ENCODE measurements at regions not wholly inside any gene's neighbourhood (a gene's known extent, or its start where the extent isn't known, plus 50 kb on each side); places are given as distances from the start of the nearest gene placed in this dataset.
A peak's percentile ranks its signal among the peaks of the same experiment; 100 is the strongest.

DNA sequence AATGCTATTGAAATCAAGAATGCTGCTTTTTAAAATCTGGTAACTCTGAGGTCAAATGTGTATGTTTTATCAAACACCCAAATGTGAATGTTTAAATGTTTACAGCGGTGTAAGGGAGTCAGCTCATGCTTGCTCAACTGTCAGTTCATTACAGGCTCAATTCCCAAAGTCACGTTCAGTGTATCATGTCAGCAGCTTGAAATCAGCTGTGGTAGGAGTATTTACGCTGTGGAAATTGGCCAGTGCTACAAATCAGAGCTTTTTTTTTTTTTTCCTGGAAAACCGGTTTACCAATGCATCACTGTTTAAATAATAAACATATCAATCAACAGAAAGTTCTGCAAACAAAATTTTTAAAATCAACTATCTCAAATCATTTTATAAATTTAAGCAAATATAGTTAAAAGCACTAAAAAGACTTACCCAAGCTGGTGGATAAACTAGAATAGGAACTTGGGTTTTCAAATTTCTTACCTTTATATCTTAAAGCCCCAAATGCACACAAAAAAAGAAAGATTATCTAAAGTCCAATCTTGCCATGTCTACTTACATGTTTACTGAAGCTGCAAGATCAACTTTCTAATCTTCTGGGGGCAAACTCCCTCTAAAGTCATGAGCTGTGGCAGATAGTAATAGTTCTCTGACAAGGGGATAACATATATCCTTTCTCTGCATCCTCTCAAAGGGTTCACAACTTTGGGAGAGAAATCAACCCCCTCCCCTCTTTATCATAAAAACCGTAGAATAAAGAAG is 57.6 kb upstream of the GRAMD2B start:
- no peak overlapping the region for H3K4me3 ChIP-seq (ENCODE audit: control insufficient read depth, low read depth, low read length)
- TF ChIP-seq, protein P1, sequence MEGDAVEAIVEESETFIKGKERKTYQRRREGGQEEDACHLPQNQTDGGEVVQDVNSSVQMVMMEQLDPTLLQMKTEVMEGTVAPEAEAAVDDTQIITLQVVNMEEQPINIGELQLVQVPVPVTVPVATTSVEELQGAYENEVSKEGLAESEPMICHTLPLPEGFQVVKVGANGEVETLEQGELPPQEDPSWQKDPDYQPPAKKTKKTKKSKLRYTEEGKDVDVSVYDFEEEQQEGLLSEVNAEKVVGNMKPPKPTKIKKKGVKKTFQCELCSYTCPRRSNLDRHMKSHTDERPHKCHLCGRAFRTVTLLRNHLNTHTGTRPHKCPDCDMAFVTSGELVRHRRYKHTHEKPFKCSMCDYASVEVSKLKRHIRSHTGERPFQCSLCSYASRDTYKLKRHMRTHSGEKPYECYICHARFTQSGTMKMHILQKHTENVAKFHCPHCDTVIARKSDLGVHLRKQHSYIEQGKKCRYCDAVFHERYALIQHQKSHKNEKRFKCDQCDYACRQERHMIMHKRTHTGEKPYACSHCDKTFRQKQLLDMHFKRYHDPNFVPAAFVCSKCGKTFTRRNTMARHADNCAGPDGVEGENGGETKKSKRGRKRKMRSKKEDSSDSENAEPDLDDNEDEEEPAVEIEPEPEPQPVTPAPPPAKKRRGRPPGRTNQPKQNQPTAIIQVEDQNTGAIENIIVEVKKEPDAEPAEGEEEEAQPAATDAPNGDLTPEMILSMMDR (conservative IDR thresholded peaks at IDR 0.05; ENCODE audit: control insufficient read depth, insufficient read depth, low read depth, low read length): no peak
- DNase-seq (ENCODE audit: low read depth): peak; percentile 22

DNA sequence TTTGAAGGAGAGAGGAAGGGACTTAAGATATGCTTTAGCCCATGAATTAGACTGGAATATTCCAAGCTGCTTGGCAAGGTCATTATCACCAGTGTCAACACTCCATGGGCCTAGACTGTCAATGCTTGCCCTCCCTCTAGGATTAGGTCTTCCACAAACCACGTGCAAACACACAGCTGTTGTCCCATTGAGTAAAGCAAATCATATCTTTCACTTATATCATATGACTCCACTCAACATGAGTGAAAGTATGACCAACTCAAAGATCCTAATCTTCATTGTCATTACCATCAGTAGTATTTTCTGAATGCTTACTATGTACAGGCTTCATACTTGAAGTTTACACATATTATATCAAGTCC is 57.0 kb upstream of the GRAMD2B start:
- TF ChIP-seq, protein P1 (conservative IDR thresholded peaks at IDR 0.05; ENCODE audit: control insufficient read depth, insufficient read depth, low read depth, low read length): no peak
- DNase-seq (ENCODE audit: low read depth): no peak
- H3K4me3 ChIP-seq (ENCODE audit: control insufficient read depth, low read depth, low read length): no peak overlapping the region

DNA sequence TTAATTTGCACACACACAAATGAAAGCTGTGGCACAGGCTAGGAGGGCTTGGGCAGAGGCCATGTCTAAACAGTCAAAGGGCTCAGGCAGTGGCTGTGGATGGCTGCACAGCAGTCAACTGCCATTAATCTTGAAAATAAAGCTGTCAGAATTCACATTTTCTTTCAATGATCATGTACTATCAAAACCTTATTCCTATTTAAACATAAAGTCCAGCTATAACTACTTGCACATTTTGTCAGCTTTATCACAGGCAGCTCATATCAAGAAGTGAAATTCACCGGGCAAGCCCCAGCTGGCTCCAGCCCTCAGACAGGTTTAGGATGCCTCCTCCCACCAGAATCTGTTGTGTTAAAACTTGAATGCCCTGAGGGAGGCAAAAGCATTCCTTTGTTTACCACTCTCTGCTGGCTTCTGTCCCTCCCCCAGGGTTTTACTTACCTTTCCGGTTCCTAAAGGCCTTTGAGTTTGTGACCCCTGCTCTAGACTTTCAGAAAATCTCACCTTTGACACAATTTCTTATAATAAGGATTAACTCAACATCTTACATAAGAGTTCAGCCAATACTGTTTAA is 54.9 kb upstream of the GRAMD2B start:
- no peak overlapping the region for H3K4me3 ChIP-seq (ENCODE audit: control insufficient read depth, low read depth, low read length)
- DNase-seq (ENCODE audit: low read depth): no peak
- TF ChIP-seq, protein P1 (conservative IDR thresholded peaks at IDR 0.05; ENCODE audit: control insufficient read depth, insufficient read depth, low read depth, low read length): no peak

DNA sequence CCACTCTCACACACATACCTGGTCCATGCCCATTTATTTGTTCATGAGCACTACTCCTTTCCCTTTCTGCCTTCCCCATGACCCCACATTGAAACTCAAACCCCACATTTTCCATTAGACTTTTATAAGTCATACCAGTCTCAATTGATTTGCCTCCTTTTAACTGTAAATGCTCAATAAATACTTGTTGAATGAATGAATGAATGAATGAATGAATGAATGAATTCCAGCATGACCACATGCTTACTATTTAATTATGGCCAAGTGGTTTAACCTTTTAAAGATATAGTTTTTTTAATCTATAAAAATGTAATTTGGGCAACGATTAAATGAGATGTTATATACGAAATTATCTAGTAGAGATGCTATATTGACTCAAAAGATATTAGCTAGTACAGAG is 54.1 kb upstream of the GRAMD2B start:
- H3K4me3 ChIP-seq (ENCODE audit: control insufficient read depth, low read depth, low read length): no peak overlapping the region
- no peak for DNase-seq (ENCODE audit: low read depth)
- TF ChIP-seq, protein P1 (conservative IDR thresholded peaks at IDR 0.05; ENCODE audit: control insufficient read depth, insufficient read depth, low read depth, low read length): no peak

DNA sequence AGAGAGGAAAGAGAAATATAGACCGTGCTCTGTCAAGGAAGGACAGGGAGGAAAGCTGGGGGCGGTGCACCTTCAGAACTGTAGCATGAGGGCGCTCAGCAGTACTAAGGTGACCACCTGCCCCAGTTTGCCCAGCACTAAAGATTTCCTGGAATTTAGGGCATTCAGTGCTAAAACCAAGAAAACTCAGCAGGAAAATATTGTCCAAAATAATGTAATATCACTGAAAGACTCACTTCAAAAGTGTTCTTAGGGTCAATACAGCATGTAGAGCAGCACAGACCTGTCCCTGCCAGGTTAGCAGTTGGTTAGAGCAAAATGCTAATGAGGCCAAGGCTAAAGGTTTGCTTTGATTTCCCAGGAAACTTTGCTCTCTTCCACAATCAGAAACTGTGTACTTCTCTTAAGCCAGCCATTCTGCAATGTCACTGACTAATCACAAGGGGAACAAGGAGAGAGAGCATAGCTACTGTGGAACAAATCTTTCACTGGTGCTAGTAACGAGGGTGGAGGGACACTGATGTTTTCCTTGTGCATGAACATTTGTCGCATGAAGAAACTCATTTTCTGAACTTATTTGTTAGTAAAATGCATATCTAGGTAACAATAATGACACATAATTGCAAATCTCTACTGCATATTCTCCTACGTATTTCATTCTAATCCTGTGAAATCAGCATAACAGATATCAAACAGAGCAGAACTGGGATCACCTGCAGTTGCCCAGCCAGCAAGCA is 53.0 kb upstream of the GRAMD2B start:
- TF ChIP-seq, protein P1 (conservative IDR thresholded peaks at IDR 0.05; ENCODE audit: control insufficient read depth, insufficient read depth, low read depth, low read length): peak; percentile 14
- DNase-seq (ENCODE audit: low read depth): no peak
- no peak overlapping the region for H3K4me3 ChIP-seq (ENCODE audit: control insufficient read depth, low read depth, low read length)

DNA sequence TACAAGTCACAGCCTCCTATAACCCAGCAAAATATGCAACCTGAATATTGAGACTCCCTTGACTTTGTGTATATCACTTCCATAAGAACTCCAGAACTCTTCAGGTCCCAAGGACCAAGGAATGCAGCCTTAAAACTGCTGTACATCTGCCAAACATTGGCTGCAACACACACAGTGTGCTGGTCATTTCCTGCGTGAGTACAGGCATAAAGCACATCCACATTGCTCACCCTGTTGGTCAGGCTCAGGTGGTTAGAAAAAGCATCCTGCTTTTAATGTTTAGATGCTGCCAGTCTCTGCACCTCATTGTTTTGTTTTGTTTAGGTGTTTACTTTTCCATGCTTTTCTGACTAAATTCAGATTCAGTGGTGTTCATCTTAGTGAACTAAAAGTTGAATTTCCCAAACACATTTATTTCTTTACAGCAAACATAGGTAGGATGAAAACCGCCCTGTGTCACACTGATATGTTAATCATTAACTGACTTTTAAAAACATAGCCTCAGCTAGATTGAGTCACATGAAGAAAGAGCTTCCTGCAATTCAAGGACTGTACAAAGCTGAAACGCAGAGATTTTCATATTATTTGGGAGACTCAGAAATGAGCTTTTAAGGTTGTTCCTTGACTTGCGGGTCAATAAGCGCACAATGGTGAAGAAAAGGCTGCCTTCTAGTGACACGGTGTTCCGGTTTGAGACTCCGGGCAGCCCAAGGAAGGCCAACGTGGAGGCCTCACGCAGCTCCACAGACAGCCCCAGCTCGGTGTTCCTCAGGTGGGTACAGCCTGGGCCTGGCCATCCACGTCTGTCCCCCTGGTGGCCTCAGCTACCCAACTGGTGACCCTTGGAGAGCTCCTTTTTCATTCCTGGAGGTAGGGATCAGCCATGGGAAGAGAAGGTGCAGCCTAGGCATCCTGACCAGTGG is 52.2 kb upstream of the GRAMD2B start:
- H3K4me3 ChIP-seq (ENCODE audit: control insufficient read depth, low read depth, low read length): no peak overlapping the region
- peak; percentile 61 for DNase-seq (ENCODE audit: low read depth)
- TF ChIP-seq, protein P1 (conservative IDR thresholded peaks at IDR 0.05; ENCODE audit: control insufficient read depth, insufficient read depth, low read depth, low read length): no peak

Measured in fibroblast of mammary gland (primary cell).